Thoracic aorta (tissue), 2 donors: ENCODE measurements at regions not wholly inside any gene's neighbourhood (a gene's known extent, or its start where the extent isn't known, plus 50 kb on each side); places are given as distances from the start of the nearest gene placed in this dataset.

ENCODE experiments used
- ATAC-seq: fragments of 150-250 bp; one replicate; pipeline ENCODE4 v1.8.0; 2017; ENCODE audit warnings: low read depth; ENCODE audit not compliant: insufficient number of reproducible peaks, low FRiP score
- DNase-seq: peaks from one replicate; pipeline ENCODE4 v3.0.0-alpha.2; 2020; ENCODE audit warnings: low spot score
- H3K27ac ChIP-seq, 2 donors: fragments of 200-600 bp; sonication (generic); 1 replicate in 1 of 2; 2 replicates in 1 of 2; pipeline ENCODE4 v1.5.1; 2016; ENCODE audit warnings: mild to moderate bottlenecking in 2 of 2, moderate library complexity in 2 of 2
- H3K27me3 ChIP-seq: fragments of 200-600 bp; sonication (generic); replicated peaks from 2 replicates; pipeline ENCODE4 v1.6.0; 2016; ENCODE audit warnings: mild to moderate bottlenecking; ENCODE audit not compliant: insufficient read depth
- H3K36me3 ChIP-seq: fragments of 200-600 bp; sonication (generic); one replicate; pipeline ENCODE4 v1.5.1; 2016
- H3K4me1 ChIP-seq, 2 donors: fragments of 200-600 bp; sonication (generic); 1 replicate in 1 of 2; 2 replicates in 1 of 2; pipeline versions ENCODE4 v1.5.1 to v1.6.0; 2016; ENCODE audit warnings: low read depth in 2 of 2, mild to moderate bottlenecking in 1 of 2; ENCODE audit not compliant: control insufficient read depth in 1 of 2
- H3K4me3 ChIP-seq: fragments of 200-600 bp; sonication (generic); 2 replicates; pipeline ENCODE4 v1.5.1; 2016; ENCODE audit warnings: mild to moderate bottlenecking
- H3K9me3 ChIP-seq: fragments of 200-600 bp; sonication (generic); 2 replicates; pipeline ENCODE4 v1.5.1; 2016
- TF ChIP-seq, protein P1 (sequence below): fragments of 200-600 bp; sonication (generic); IDR thresholded peaks from one replicate; pipeline ENCODE4 v1.5.1; 2019; ENCODE audit warnings: antibody characterized with exemption

DNA sequence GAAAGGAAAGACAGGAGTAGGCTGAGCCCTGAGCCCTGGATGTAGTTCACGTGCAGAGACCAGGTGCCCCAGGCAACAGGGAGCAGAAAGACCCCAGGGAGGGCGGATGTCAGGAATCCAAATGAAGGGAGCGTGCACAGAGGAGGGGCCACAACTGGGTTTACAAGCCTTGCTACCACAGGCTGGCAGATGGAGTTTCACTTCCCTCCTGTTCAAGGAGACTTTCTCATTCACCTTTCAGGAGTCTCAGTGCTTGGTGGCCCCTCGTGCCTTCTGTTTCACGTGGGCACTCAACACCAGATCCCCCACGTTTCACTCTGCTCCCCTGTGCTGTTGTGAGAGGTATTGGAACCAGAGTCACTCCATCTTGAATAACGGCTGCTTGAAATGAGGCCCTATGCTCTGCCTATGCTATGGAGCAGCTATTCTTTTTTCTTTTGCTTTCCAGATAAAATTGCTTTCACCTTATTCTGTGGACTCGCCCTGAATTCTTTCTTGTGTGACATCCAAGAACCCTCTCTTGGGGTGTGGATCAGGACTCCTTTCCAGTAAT is 601.4 kb upstream of the IGFBP3 start:
- H3K4me1 ChIP-seq, result no peaks in the 10 kb centered on the region
- TF ChIP-seq, protein P1, sequence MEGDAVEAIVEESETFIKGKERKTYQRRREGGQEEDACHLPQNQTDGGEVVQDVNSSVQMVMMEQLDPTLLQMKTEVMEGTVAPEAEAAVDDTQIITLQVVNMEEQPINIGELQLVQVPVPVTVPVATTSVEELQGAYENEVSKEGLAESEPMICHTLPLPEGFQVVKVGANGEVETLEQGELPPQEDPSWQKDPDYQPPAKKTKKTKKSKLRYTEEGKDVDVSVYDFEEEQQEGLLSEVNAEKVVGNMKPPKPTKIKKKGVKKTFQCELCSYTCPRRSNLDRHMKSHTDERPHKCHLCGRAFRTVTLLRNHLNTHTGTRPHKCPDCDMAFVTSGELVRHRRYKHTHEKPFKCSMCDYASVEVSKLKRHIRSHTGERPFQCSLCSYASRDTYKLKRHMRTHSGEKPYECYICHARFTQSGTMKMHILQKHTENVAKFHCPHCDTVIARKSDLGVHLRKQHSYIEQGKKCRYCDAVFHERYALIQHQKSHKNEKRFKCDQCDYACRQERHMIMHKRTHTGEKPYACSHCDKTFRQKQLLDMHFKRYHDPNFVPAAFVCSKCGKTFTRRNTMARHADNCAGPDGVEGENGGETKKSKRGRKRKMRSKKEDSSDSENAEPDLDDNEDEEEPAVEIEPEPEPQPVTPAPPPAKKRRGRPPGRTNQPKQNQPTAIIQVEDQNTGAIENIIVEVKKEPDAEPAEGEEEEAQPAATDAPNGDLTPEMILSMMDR, result no peak
- no peaks in the 10 kb centered on the region for H3K9me3 ChIP-seq
- H3K27me3 ChIP-seq, result no peaks in the 10 kb centered on the region
- no peak overlapping the region for H3K27ac ChIP-seq
- H3K4me3 ChIP-seq, result no peak overlapping the region
- DNase-seq, result no peak
- no peaks in the 10 kb centered on the region for H3K36me3 ChIP-seq
- ATAC-seq, result no peak

DNA sequence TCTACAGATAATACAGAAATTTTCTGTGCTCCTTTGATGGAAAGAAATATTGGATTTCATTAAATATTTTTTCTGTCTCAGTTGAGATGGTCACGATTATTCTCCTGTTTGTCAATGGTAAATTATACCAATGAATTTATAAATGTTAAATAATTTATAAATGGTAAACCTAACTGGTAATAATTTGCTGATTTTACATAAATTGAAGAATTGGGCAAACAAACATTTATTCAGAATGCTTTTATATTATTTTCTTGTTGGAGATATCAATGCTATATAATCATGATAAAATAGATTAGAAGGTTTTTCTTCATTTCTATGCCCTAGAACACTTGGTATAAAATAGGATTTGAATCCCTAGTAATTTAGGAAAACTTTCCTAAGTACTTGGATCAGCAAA is 597.6 kb upstream of the IGFBP3 start:
- no peak for ATAC-seq
- Histone ChIP-seq H3K27me3 (no peaks in the 10 kb centered on the region), H3K9me3 (no peaks in the 10 kb centered on the region), H3K27ac (no peak overlapping the region), H3K36me3 (no peaks in the 10 kb centered on the region), H3K4me1 (no peaks in the 10 kb centered on the region), H3K4me3 (no peak overlapping the region)
- TF ChIP-seq, protein P1, result no peak
- DNase-seq, result no peak

DNA sequence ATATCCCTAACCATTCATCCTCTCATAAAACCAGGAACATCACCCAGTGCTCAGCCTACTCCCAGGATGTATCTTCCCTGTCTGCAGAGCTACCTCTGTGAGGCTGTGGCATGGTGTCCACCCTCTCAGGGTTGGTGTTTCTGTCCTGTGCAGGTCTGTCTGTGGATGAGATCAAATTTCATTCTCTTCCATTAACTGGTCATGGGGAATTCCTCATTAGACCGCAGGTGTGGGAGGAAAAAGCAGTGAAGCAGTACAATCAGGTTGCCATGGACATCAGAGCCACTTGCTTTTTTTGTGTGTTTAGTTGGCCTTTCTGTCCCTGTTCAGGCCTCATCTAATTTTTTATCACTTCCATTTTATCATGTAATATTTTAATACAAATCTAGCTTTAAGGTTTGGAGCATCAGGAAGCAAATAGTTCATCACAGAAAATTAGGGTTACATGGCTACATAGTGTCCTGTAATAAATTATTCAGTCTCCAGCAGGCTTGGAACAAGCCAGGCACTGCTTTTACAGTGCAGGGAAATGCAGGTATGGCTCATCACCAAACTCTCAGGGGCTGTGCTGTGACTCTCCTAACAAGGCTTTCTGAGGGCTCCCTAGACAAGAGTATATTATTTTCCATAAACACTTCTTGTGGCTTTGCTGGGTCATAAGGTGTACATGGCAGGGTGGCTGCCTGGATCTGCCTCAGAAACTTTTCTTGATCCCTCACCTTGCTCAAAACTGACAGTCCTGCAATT is 594.9 kb upstream of the IGFBP3 start:
- DNase-seq (no peak), ATAC-seq (no peak)
- no peak overlapping the region for H3K27ac ChIP-seq

DNA sequence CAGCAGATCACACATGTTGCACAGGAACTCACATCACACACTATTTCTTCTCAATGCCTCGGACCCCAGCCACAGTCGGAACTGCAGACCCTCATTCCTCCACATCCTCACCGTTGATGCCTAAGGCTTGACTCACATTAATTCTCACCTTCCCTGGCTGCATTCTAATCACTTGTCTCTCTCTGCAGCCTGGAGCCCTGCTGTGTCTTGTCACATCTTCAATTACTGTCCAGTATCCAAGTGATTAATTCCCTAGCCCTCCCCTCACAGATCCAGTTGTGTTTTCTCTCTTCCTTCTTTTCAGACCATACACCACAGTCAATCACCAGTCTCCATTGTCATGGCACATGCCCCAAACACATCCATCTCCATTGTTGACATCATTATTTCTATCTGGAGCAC is 592.4 kb upstream of the IGFBP3 start:
- Histone ChIP-seq H3K9me3 (peaks cover 8% of the 10 kb centered on the region), H3K36me3 (no peaks in the 10 kb centered on the region), H3K27me3 (no peaks in the 10 kb centered on the region), H3K27ac (no peak overlapping the region), H3K4me1 (no peaks in the 10 kb centered on the region), H3K4me3 (no peak overlapping the region)
- ATAC-seq, result no peak
- no peak for DNase-seq
- TF ChIP-seq, protein P1, result no peak

More for the DNA sequence above, 594.9 kb upstream of the IGFBP3 start:
- TF ChIP-seq, protein P1, result no peak
- Histone ChIP-seq H3K4me1 (no peaks in the 10 kb centered on the region), H3K36me3 (no peaks in the 10 kb centered on the region), H3K27me3 (no peaks in the 10 kb centered on the region), H3K9me3 (no peaks in the 10 kb centered on the region), H3K4me3 (no peak overlapping the region)

DNA sequence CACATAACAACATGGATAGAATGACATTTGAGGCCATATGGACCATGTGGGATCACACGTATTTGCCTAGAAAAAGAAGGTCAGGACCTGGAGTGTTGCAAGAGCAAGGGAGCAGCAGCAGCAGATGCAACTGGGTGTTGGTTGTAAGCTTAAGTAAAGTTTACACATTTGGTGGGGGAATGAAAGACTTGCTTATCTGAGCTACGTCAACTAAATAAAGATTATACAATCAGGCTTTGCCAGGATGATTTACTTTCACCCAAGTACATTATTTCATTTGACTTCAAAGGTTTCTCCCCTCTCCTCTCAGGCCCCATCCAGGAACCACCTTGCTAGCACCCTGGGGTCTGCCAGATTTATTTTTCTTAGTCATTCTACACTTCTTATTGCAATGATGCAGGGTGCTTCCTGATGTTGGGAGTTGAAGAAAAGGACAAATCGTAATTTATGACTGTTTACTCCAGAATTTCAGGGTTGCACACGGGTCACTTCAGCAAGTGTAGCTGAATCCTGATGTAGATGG is 591.9 kb upstream of the IGFBP3 start:
- Histone ChIP-seq H3K27me3 (no peaks in the 10 kb centered on the region), H3K4me3 (no peak overlapping the region), H3K27ac (no peak overlapping the region), H3K4me1 (no peaks in the 10 kb centered on the region), H3K36me3 (no peaks in the 10 kb centered on the region), H3K9me3 (peaks cover 8% of the 10 kb centered on the region)
- no peak for ATAC-seq
- no peak for DNase-seq
- TF ChIP-seq, protein P1, result no peak
